OCI-LY1 (cell line): ENCODE measurements at regions not wholly inside any gene's neighbourhood (a gene's known extent, or its start where the extent isn't known, plus 50 kb on each side); places are given as distances from the start of the nearest gene placed in this dataset.

ENCODE experiments used
- CTCF ChIP-seq: fragments of 200-600 bp; sonication (generic), shearing (Covaris generic); IDR thresholded peaks from 2 replicates; pipeline ENCODE4 v1.5.1; 2017; ENCODE audit warnings: mild to moderate bottlenecking, antibody characterized with exemption, low read length, moderate library complexity, mixed read lengths
- EZH2 ChIP-seq: fragments of 200-600 bp; sonication (generic), shearing (Covaris generic); IDR thresholded peaks from 2 replicates; pipeline ENCODE4 v1.8.0; 2017; ENCODE audit warnings: borderline replicate concordance, mixed run types, mild to moderate bottlenecking, antibody characterized with exemption, low read length, moderate library complexity, mixed read lengths

GRCh38 chr4:62470020-62470419, 1269.9 kb downstream of the ADGRL3 start:
- TF ChIP-seq EZH2: no peak
- no peak for TF ChIP-seq CTCF
